ENCODE measurements at regions not wholly inside any gene's neighbourhood (a gene's known extent, or its start where the extent isn't known, plus 50 kb on each side); places are given as distances from the start of the nearest gene placed in this dataset.

GRCh38 chr2:119068154-119068725 is 90.3 kb downstream of the C1QL2 start:
- no peaks in the 10 kb centered on the region for H3K4me1 ChIP-seq (ENCODE audit: insufficient read depth, low read length, poor library complexity, severe bottlenecking)
- no peak overlapping the region for H3K27ac ChIP-seq (ENCODE audit: low read depth, low read length, poor library complexity, severe bottlenecking)
- BruUV-seq (replicated peaks) = no TSS peak
- no peaks in the 10 kb centered on the region; the same call in 1 of the 2 replicates for H4K20me1 ChIP-seq (ENCODE audit: insufficient read depth, low read length)
- no peaks in the 10 kb centered on the region for H3K9me3 ChIP-seq (ENCODE audit: low read length)
- H3K79me2 ChIP-seq (ENCODE audit: insufficient read depth, low read depth, low read length) = no peaks in the 10 kb centered on the region
- ChIA-PET POLR2A (interaction anchor here (0.7 kb wide), 1 partner anchor 1476 kb away, joined by 3 read pairs; no protein-coding TSS in a partner anchor), CTCF (ENCODE audit: unreplicated experiment) (no interaction called here)
- no peak for DNase-seq (ENCODE audit: low spot score)
- no peak overlapping the region for H3K4me2 ChIP-seq (ENCODE audit: low read length)
- no peaks in the 10 kb centered on the region for H3K9me2 ChIP-seq (ENCODE audit: insufficient read depth, low read length)
- no peak overlapping the region for H3K4me3 ChIP-seq (ENCODE audit: low read depth, low read length, poor library complexity, severe bottlenecking)
- H3K36me3 ChIP-seq (ENCODE audit: insufficient read depth, low read length) = no peaks in the 10 kb centered on the region
- TF ChIP-seq CTCF (conservative IDR thresholded peaks at IDR 0.05; ENCODE audit: low read length) = no peak
- no peak for TF ChIP-seq EZH2phosphoT487 (IDR thresholded peaks at IDR 0.05; ENCODE audit: borderline replicate concordance, low read depth, low read length)
- H2AFZ ChIP-seq (ENCODE audit: low read length) = no peak overlapping the region
- intact Hi-C loops (cut with micrococcal nuclease; ENCODE audit: unreplicated experiment) = no loop called here

- no peak overlapping the region for H2AFZ ChIP-seq (ENCODE audit: low read length)
- intact Hi-C loops (cut with micrococcal nuclease; ENCODE audit: unreplicated experiment) = no loop called here
- no peaks in the 10 kb centered on the region; the same call in 1 of the 2 replicates for H4K20me1 ChIP-seq (ENCODE audit: insufficient read depth, low read length)
- TF ChIP-seq CTCF (conservative IDR thresholded peaks at IDR 0.05; ENCODE audit: low read length) (no peak), EZH2phosphoT487 (IDR thresholded peaks at IDR 0.05; ENCODE audit: borderline replicate concordance, low read depth, low read length) (no peak)
- H3K9me2 ChIP-seq (ENCODE audit: insufficient read depth, low read length) = no peaks in the 10 kb centered on the region
- no peak overlapping the region for H3K4me2 ChIP-seq (ENCODE audit: low read length)
- no peak for DNase-seq (ENCODE audit: low spot score)
- no peaks in the 10 kb centered on the region for H3K79me2 ChIP-seq (ENCODE audit: insufficient read depth, low read depth, low read length)
- CTCF ChIA-PET (ENCODE audit: unreplicated experiment) = no interaction called here
- H3K27ac ChIP-seq (ENCODE audit: low read depth, low read length, poor library complexity, severe bottlenecking) = no peak overlapping the region
- no peaks in the 10 kb centered on the region for H3K9me3 ChIP-seq (ENCODE audit: low read length)
- no peak overlapping the region for H3K4me3 ChIP-seq (ENCODE audit: low read depth, low read length, poor library complexity, severe bottlenecking)
- no peaks in the 10 kb centered on the region for H3K4me1 ChIP-seq (ENCODE audit: insufficient read depth, low read length, poor library complexity, severe bottlenecking)
- H3K36me3 ChIP-seq (ENCODE audit: insufficient read depth, low read length) = no peaks in the 10 kb centered on the region
- no TSS peak for BruUV-seq (replicated peaks)
- POLR2A ChIA-PET = interaction anchor here (0.5 to 1.0 kb wide), 3 partner anchors 9 to 11 kb away, joined by 3 to 4 read pairs (median 3); no protein-coding TSS in a partner anchor
Observed at GRCh38 chr2:119066272-119066804, 92.2 kb downstream of the C1QL2 start.

- H3K4me1 ChIP-seq (ENCODE audit: insufficient read depth, low read length, poor library complexity, severe bottlenecking) = no peaks in the 10 kb centered on the region
- H3K36me3 ChIP-seq (ENCODE audit: insufficient read depth, low read length) = no peaks in the 10 kb centered on the region
- BruUV-seq (replicated peaks) = no TSS peak
- no peak for DNase-seq (ENCODE audit: low spot score)
- no peaks in the 10 kb centered on the region for H3K79me2 ChIP-seq (ENCODE audit: insufficient read depth, low read depth, low read length)
- no peak overlapping the region for H3K4me2 ChIP-seq (ENCODE audit: low read length)
- ChIA-PET CTCF (ENCODE audit: unreplicated experiment) (no interaction called here), POLR2A (no interaction called here)
- H3K9me3 ChIP-seq (ENCODE audit: low read length) = no peaks in the 10 kb centered on the region
- H3K27ac ChIP-seq (ENCODE audit: low read depth, low read length, poor library complexity, severe bottlenecking) = no peak overlapping the region
- H2AFZ ChIP-seq (ENCODE audit: low read length) = no peak overlapping the region
- H3K4me3 ChIP-seq (ENCODE audit: low read depth, low read length, poor library complexity, severe bottlenecking) = no peak overlapping the region
- no peaks in the 10 kb centered on the region for H3K9me2 ChIP-seq (ENCODE audit: insufficient read depth, low read length)
- intact Hi-C loops (cut with micrococcal nuclease; ENCODE audit: unreplicated experiment) = no loop called here
- TF ChIP-seq CTCF (conservative IDR thresholded peaks at IDR 0.05; ENCODE audit: low read length) = no peak
- no peaks in the 10 kb centered on the region; the same call in 1 of the 2 replicates for H4K20me1 ChIP-seq (ENCODE audit: insufficient read depth, low read length)
Observed at GRCh38 chr2:119065146-119065545, 93.4 kb downstream of the C1QL2 start.

Measured in OCI-LY7 (cell line).